ENCODE measurements at regions not wholly inside any gene's neighbourhood (a gene's known extent, or its start where the extent isn't known, plus 50 kb on each side); places are given as distances from the start of the nearest gene placed in this dataset.
"Not testable (repeated sequence)": the region's sequence is repeated elsewhere in the genome, so short reads cannot be mapped to it uniquely, and the experiment has no call there.

- DNase-seq (ENCODE audit: low read depth in 2 of 2) = no peak
Measured at GRCh38 chr20:53856300-53857295, 213.8 kb downstream of the BCAS1 start.

GRCh38 chr20:53855733-53856132 lies 214.7 kb downstream of the BCAS1 start:
- no peak for DNase-seq (ENCODE audit: low read depth in 2 of 2)

GRCh38 chr20:53854609-53854926 lies 215.8 kb downstream of the BCAS1 start:
- not testable (repeated sequence) for DNase-seq (ENCODE audit: low read depth in 2 of 2)

- no peak for DNase-seq (ENCODE audit: low read depth in 2 of 2)
Measured at GRCh38 chr20:53853111-53853713, 217.2 kb downstream of the BCAS1 start.

GRCh38 chr20:53852691-53853090 lies 217.7 kb downstream of the BCAS1 start:
- no peak for DNase-seq (ENCODE audit: low read depth in 2 of 2)

GRCh38 chr20:53852014-53852413 lies 218.4 kb downstream of the BCAS1 start:
- DNase-seq (ENCODE audit: low read depth in 2 of 2) = no peak

- DNase-seq (ENCODE audit: low read depth in 2 of 2) = no peak
Measured at GRCh38 chr20:53850319-53850718, 220.1 kb downstream of the BCAS1 start.

- no peak for DNase-seq (ENCODE audit: low read depth in 2 of 2)
Measured at GRCh38 chr20:53849471-53850059, 220.8 kb downstream of the BCAS1 start.

- DNase-seq (ENCODE audit: low read depth in 2 of 2) = no peak
Measured at GRCh38 chr20:53848304-53848703, 222.1 kb downstream of the BCAS1 start.

GRCh38 chr20:53847837-53848170 lies 222.6 kb downstream of the BCAS1 start:
- no peak for DNase-seq (ENCODE audit: low read depth in 2 of 2)

GRCh38 chr20:53847139-53847836 lies 223.1 kb downstream of the BCAS1 start:
- DNase-seq (ENCODE audit: low read depth in 2 of 2) = no peak

- no peak for DNase-seq (ENCODE audit: low read depth in 2 of 2)
Measured at GRCh38 chr20:53846640-53847039, 223.8 kb downstream of the BCAS1 start.

- DNase-seq (ENCODE audit: low read depth in 2 of 2) = no peak
Measured at GRCh38 chr20:53845980-53846379, 224.4 kb downstream of the BCAS1 start.

- DNase-seq (ENCODE audit: low read depth in 2 of 2) = no peak
Measured at GRCh38 chr20:53844259-53844658, 226.1 kb downstream of the BCAS1 start.

- DNase-seq (ENCODE audit: low read depth in 2 of 2) = no peak
Measured at GRCh38 chr20:53843645-53844044, 226.7 kb downstream of the BCAS1 start.

- DNase-seq (ENCODE audit: low read depth in 2 of 2) = no peak
Measured at GRCh38 chr20:53842301-53843099, 227.9 kb downstream of the BCAS1 start.

- DNase-seq (ENCODE audit: low read depth in 2 of 2) = no peak
Measured at GRCh38 chr20:53841741-53842140, 228.7 kb downstream of the BCAS1 start.

GRCh38 chr20:53840532-53840931 lies 229.9 kb downstream of the BCAS1 start:
- DNase-seq (ENCODE audit: low read depth in 2 of 2) = no peak

- DNase-seq (ENCODE audit: low read depth in 2 of 2) = peak; percentile 31 to 47
Measured at GRCh38 chr20:53839423-53840176, 230.8 kb downstream of the BCAS1 start.

- DNase-seq (ENCODE audit: low read depth in 2 of 2) = no peak
Measured at GRCh38 chr20:53838311-53838868, 232.0 kb downstream of the BCAS1 start.
